Endometrial microvascular endothelial cells (primary cell): ENCODE measurements at regions not wholly inside any gene's neighbourhood (a gene's known extent, or its start where the extent isn't known, plus 50 kb on each side); places are given as distances from the start of the nearest gene placed in this dataset.
"Not testable (repeated sequence)": the region's sequence is repeated elsewhere in the genome, so short reads cannot be mapped to it uniquely, and the experiment has no call there.

ENCODE experiments used
- in situ Hi-C: cut with HindIII; loops from 2 replicates; pipeline ENCODE4 v1.10.0; 2017; ENCODE audit warnings: low sequenced_read_pairs, low pct_unique_long_range_greater_than_20kb; ENCODE audit errors: inconsistent ontology term

DNA sequence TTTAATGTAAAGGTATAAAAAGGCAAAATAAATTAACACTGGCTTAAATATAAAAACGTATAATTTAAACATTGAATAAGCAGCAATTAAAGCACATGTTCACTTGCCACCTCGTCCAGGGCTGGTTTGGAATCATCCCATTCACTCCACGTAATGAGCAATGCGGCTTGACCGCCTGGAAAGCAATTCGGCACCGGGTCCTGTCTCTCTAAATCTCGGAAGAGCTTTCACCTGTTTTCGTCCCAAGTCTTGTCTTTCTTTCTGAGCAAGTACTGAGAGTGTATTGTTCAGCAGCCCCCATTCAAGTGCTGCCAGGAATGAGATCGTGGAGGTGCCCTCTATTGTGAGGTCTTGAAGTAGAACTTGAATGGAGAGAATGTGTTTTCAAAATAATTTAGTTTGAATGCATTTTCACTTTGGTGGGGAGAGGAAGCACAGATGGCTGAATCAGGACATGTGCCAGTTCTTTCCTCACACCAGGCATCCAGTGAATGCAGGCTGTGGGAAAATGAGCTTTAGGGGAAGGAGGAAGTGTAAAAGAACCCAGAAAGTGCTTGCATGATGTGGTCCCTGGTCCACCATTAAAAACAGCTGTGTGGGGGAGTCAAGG is 515.2 kb downstream of the REEP3 start:
- in situ Hi-C loops, result no loop called here

GRCh38 chr10:64037071-64037661 is 516.0 kb downstream of the REEP3 start:
- in situ Hi-C loops, result no loop called here

GRCh38 chr10:64038107-64038506 is 516.9 kb downstream of the REEP3 start:
- in situ Hi-C loops, result no loop called here

GRCh38 chr10:64039198-64039597 is 518.0 kb downstream of the REEP3 start:
- in situ Hi-C loops, result no loop called here

DNA sequence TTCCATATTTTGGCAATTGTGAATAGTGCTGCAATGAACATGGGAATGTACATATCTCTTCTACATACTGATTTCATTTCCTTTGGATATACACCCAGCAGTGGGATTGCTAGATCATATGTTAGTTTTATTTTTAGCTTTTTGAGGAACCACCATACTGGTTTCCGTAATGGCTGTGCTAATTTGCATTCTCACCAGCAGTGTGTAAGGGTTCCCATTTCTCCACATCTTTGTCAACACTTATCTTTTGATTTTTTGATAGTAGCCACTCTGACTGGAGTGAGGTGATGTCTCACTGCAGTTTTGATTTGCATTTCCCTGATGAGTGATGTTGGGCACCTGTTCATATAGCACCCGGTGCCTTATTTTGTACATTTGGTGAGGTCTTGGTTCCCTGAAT is 519.6 kb downstream of the REEP3 start:
- in situ Hi-C loops, result no loop called here

GRCh38 chr10:64041185-64041988 is 520.2 kb downstream of the REEP3 start:
- in situ Hi-C loops, result no loop called here

- in situ Hi-C loops, result no loop called here
Observed at GRCh38 chr10:64041989-64042490, 520.8 kb downstream of the REEP3 start.

DNA sequence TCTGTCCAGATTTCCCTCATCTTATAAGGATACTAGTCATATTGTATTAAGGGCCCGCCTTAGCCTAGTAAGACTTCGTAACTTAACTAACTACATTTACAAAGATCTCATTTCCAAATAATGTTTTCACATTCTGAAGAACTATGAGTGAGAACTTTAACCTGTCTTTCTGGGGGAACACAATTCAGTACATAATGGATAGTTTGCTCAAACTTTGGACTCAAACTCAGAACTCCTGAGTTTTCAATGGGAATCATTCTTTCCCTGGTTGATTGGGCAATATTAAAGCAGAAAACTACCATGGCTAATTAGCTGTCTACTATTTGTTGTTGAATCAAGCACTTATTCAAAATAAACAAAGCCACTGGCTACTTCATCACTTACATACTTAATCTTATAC is 522.9 kb downstream of the REEP3 start:
- in situ Hi-C loops, result no loop called here

DNA sequence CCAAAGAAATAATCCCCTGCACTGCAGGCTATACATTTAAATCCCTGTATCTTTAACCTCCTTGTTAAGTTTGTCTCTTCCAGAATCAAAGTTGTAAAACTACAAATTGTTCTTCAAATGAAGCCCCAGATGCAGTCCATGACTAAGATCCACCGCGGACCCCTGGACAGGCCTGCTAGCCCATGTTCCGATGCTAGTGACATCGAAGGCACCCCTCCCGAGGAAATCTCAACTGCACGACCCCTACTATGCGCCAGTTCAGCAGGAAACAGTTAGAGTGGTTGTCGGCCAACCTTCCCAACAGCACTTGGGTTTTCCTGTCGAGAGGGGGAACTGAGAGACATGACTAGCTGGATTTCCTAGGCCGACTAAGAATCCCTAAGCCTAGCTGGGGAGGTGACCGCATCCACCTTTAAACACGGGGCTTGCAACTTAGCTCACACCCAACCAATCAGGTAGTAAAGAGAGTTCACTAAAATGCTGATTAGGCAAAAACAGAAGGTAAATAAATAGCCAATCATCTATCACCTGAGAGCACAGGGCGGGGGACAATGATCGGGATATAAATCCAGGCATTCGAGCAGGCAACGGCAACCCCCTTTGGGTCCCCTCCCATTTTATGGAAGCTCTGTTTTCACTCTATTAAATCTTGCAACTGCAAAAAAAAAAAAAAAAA is 523.9 kb downstream of the REEP3 start:
- in situ Hi-C loops, result not testable (repeated sequence)

DNA sequence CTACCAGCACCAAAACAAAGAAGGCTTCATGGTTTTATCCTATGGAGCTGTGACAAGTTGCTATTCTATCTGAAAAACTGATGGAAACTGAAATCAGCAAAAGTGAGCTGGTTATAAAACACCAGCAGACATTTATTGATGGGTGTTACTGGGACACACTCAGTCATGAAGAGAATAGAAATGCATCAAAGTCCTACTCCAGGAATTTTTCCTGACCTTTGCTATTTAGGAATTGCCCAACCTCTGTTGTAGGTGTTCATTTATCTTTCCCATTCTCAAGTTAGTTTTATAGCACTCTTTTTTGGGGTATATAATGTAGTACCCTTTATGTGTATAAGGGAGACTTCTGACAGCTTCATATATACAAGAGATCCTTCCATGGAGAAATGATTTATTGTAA is 533.2 kb downstream of the REEP3 start:
- in situ Hi-C loops, result no loop called here

DNA sequence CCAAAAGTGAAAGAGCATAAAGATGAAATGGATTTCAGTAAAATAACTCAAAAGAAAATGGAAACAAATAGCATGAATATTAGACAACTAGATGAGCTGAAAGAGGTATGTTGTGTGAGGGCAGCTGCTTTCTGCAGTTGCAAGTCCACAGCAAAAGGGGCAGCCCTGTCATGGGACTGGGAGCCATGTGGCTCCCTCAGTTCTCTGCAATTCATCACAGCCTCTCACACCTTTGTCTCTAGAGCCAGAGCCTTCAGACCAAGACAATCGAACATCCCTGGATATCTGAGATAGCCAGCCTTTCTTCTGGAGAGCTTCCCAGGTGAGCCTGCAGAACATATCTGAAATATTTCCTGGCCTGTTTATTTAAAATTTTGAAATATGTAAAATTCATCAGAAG is 538.7 kb downstream of the REEP3 start:
- in situ Hi-C loops, result no loop called here

- in situ Hi-C loops, result no loop called here
Observed at GRCh38 chr10:64060389-64060788, 539.2 kb downstream of the REEP3 start.

- in situ Hi-C loops, result no loop called here
Observed at GRCh38 chr10:64062793-64063192, 541.6 kb downstream of the REEP3 start.

GRCh38 chr10:64067009-64067606 is 545.9 kb downstream of the REEP3 start:
- in situ Hi-C loops, result no loop called here

GRCh38 chr10:64067859-64068258 is 546.7 kb downstream of the REEP3 start:
- in situ Hi-C loops, result no loop called here

DNA sequence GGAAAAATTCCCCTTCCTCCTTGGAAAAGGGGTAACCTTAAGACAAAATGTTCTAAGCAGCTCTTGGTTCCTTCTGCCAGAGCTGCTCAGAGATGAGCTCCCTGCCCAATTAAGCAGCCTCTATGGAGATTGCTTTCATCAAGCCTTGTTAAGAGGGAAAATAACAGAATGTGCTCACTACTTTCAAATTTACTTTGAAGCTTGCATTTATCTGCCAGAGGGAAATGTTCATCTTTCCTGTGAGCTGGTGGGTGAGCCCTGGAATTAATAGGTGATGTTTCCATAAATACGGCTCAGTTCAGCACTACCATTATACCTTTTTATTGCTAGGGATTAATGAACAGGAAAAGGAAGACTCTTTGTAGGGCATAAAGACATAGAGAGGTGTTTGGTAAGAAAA is 549.0 kb downstream of the REEP3 start:
- in situ Hi-C loops, result no loop called here

GRCh38 chr10:64071218-64071617 is 550.0 kb downstream of the REEP3 start:
- in situ Hi-C loops, result no loop called here

GRCh38 chr10:64075604-64076003 is 554.4 kb downstream of the REEP3 start:
- in situ Hi-C loops, result no loop called here

DNA sequence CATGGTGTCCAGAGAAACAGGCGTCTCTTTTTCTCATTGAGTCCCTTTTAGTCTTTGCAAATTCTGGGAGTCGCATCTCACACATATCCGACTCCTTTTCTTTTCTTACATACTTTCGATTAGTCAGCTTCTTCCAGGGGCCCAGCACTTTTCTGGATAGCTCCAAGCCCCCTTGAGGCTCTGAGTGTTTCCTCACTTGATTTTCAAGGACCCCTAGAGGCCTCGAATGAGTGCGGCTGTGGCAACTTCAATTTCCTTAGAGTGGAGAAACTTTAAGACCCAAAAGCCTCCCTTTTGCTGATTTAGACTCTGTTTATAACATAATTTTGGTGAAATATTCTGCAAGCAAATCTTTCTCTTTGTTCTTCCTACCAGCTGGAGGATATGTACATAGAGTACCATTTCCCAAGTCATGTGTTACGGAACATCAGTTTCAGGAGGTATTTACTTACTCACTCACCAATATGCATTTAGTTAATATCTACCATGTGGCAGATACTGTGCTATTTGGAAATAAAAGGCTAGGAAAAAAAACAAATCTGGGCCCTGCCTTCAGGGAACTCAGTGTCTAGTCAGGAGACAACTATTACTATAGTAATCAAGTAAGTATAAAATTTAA is 555.2 kb downstream of the REEP3 start:
- in situ Hi-C loops, result no loop called here
